ENCODE measurements at regions not wholly inside any gene's neighbourhood (a gene's known extent, or its start where the extent isn't known, plus 50 kb on each side); places are given as distances from the start of the nearest gene placed in this dataset.

GRCh38 chr5:143488381-143488780, 84.9 kb upstream of the NR3C1 start:
- no peak for DNase-seq

- DNase-seq: no peak
Measured at GRCh38 chr5:143484601-143485000, 81.1 kb upstream of the NR3C1 start.

- no peak for DNase-seq
Measured at GRCh38 chr5:143481697-143482531, 78.4 kb upstream of the NR3C1 start.

- DNase-seq: no peak
Measured at GRCh38 chr5:143480001-143480400, 76.5 kb upstream of the NR3C1 start.

- no peak for DNase-seq
Measured at GRCh38 chr5:143479394-143479793, 75.9 kb upstream of the NR3C1 start.

GRCh38 chr5:143476601-143477211, 73.2 kb upstream of the NR3C1 start:
- DNase-seq: no peak

- DNase-seq: no peak
Measured at GRCh38 chr5:143474616-143475015, 71.1 kb upstream of the NR3C1 start.

- no peak for DNase-seq
Measured at GRCh38 chr5:143473481-143473880, 70.0 kb upstream of the NR3C1 start.

GRCh38 chr5:143472576-143472975, 69.1 kb upstream of the NR3C1 start:
- DNase-seq: no peak

- DNase-seq: no peak
Measured at GRCh38 chr5:143471666-143472464, 68.4 kb upstream of the NR3C1 start.

GRCh38 chr5:143471041-143471509, 67.6 kb upstream of the NR3C1 start:
- DNase-seq: no peak

GRCh38 chr5:143470120-143470519, 66.6 kb upstream of the NR3C1 start:
- no peak for DNase-seq

GRCh38 chr5:143469125-143469524, 65.6 kb upstream of the NR3C1 start:
- DNase-seq: no peak

GRCh38 chr5:143466632-143467031, 63.1 kb upstream of the NR3C1 start:
- no peak for DNase-seq

- no peak for DNase-seq
Measured at GRCh38 chr5:143464723-143465490, 61.4 kb upstream of the NR3C1 start.

GRCh38 chr5:143462431-143462830, 58.9 kb upstream of the NR3C1 start:
- DNase-seq: no peak

GRCh38 chr5:143459433-143459832, 55.9 kb upstream of the NR3C1 start:
- DNase-seq: no peak

GRCh38 chr5:143456952-143457547, 53.6 kb upstream of the NR3C1 start:
- no peak for DNase-seq

GRCh38 chr5:143454936-143455516, 51.5 kb upstream of the NR3C1 start:
- DNase-seq: no peak

- no peak for DNase-seq
Measured at GRCh38 chr5:143453720-143454119, 50.2 kb upstream of the NR3C1 start.
